Activated CD4-positive, alpha-beta T cell treated with anti-CD3 and anti-CD28 coated beads for 48 hours (primary cell): ENCODE measurements at regions not wholly inside any gene's neighbourhood (a gene's known extent, or its start where the extent isn't known, plus 50 kb on each side); places are given as distances from the start of the nearest gene placed in this dataset.
A peak's percentile ranks its signal among the peaks of the same experiment; 100 is the strongest.

Experiments
- DNase-seq: peaks from one replicate; pipeline ENCODE4 v3.0.0-alpha.2; 2020

- DNase-seq, result no peak
These were observed 348.7 kb upstream of the TBL1XR1 start for GRCh38 chr3:177545964-177546363.

GRCh38 chr3:177547711-177548350, 350.5 kb upstream of the TBL1XR1 start:
- DNase-seq, result no peak

GRCh38 chr3:177550667-177551066, 353.4 kb upstream of the TBL1XR1 start:
- DNase-seq, result no peak

GRCh38 chr3:177551431-177551836, 354.2 kb upstream of the TBL1XR1 start:
- peak; percentile 8 for DNase-seq

- no peak for DNase-seq
These were observed 354.8 kb upstream of the TBL1XR1 start for GRCh38 chr3:177552051-177552450.

DNA sequence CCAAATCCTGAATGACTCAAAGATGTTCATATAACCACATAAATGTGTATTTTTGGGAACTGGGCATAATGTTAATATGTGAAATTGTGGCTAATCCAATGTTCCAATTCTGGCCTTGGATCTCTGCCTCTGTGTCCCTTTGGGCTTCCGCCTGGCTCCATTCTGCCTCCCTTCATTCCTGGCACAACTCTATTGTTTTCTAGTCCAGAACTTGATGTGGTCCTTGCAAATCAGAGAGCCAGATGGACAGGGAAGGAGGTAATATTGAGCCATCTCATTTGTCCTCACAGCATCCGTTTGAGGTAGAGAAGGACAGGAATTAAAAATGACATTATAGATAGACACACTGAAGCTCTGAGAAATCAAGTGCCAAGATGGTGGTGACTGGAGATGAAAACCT, 355.7 kb upstream of the TBL1XR1 start:
- DNase-seq, result no peak

DNA sequence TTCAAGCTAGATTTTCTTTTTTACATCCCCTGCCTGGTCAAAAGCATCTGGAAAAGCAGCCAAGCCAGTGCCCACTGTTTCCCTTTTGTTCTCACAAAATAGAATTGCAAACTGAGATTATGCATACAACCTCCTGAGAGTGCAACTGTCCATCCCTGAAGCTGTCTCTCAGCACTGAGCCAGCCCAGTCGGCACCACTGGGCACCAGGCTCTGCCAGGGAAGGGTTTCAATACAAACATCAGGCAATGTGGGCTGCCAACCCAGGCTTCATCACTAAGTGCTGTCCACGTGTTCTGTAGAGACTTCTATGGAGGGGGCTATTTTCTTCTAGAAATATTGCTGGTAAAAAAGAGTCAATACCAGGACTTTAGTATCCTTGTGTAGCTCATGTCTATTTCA, 356.3 kb upstream of the TBL1XR1 start:
- no peak for DNase-seq

DNA sequence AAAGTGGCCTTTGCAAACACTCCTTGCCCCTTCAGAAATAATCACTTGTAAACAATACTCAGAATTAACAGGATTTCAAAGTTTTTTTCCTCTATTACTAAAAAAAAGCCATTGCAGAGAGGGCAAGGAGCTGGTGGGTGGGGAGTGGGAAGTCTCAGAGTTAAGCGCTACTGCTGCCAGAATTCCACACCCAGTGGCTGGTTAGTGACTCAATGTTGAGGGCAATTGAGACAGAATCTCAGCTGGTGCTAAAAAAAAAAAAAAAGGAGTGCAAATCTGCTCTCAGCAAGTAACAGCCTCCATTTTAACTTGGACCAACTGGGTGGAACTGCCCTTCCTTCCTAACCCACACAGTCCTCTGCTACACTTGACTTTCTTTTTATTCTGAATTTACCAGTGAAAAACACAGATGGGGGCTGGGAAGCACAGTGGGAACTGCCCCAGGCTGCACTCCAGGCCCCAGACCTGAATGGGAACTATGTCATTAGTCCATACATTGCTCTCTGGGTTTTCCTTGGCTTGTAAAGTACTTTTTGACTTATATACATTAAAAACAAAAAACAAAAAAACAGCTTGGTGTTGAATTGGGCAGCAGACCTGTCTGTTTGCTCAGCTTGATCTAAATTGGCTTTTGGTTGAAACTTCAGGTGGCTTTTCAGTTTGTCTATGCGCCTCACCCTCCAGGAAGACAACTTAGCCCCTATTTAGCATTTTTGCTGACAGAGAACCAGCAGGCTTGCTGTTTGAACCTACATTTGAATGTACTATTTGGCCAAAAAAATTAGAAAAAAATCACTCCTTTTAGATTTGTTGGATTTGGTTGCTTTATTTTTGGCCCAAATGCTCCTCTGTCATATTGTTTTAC, 357.8 kb upstream of the TBL1XR1 start:
- DNase-seq, result no peak

DNA sequence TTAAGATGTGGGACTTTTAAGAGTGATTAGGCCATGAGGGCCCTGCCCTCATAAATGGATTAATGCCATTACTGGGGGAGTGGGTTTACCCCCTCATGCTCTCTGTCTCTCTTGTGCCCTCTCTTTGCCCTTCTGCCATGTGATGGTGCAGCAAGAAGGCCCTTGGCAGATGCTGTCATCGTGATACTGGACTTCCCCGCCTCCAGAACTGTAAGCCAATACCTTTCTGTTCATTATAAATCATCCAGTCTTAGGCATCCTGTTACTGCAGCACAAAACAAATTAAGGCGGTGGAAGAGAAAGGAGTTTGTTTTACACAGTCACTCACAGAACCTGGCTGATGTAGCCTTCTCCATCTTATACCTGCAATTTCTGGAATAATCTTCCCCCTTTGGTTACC, 360.3 kb upstream of the TBL1XR1 start:
- DNase-seq, result no peak

- DNase-seq, result no peak
These were observed 364.1 kb upstream of the TBL1XR1 start for GRCh38 chr3:177561365-177561764.

- DNase-seq, result no peak
These were observed 364.6 kb upstream of the TBL1XR1 start for GRCh38 chr3:177561769-177562392.

- DNase-seq, result no peak
These were observed 366.0 kb upstream of the TBL1XR1 start for GRCh38 chr3:177563243-177563780.

GRCh38 chr3:177563792-177564191, 366.5 kb upstream of the TBL1XR1 start:
- no peak for DNase-seq

- DNase-seq, result no peak
These were observed 368.7 kb upstream of the TBL1XR1 start for GRCh38 chr3:177565981-177566380.

DNA sequence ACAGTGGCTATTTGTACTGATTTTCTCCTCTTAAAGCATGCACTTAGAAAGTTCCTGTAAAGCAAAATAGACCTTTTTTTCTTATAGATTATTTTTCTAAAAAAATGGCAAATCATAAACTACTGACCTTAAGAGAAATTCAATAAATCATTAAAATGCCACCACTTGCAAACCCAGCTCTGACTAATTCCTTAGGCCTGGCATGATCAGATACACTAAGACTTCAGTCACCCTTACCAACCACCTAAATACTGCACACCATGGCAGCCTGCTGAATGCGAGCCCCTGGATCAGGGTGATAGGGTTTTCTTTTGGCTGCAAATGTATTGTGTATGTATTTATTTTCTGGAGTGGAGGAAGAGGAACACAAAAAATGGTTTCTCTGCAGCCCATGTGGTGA, 370.6 kb upstream of the TBL1XR1 start:
- no peak for DNase-seq

DNA sequence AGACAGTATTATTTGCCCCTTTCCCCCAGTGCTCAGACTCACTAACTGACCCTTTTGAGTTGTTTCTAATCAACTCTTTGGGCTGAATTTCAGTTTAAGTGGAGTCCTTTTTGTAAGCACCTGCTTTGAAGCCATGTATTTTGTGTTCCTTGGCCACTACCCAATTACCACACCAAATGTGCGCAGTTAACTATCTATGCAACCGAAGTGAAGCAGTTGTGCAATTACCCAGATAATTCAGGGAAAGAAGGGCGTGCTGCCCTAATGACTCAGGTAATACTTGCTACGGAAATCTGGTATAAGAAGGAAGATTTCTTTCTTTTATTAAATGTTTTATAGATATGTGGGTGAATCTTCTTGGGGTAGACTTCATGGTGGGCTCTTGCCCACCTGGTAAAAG, 371.9 kb upstream of the TBL1XR1 start:
- no peak for DNase-seq

DNA sequence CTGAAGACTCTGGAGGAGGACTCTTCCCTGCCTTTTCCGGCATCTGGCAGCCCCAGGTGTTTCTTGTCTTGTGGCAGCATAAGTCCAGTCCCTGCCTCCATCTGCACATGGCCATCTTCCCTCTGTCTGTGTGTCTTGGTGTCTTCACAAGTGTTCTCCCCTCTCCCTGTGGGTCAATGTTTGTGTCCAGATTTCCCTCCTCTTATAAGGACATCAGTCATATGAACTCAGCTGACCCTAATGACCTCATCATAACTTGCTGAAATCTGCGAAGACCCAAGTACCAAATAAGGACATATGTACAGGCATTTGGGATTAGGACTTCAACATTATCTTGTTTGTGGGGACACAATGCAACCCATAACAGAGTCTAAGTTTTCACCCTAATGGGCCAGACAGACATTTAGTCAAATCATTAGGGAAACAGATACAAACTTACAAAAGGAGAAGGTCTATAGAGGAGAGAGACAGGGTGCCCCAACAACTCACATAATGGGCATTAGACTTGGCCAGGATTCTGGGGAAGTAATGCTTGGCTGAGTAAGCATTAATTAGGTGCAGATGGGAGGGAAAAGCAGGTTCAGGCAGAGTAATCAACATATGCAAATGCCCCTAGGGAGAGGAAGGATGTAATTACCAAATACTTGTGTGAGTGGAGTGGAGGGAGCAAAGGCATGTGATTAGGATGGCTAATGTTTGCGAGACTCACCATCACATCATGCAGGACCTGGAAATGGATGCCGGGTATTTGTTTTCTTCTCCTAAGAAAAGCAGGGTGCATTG, 372.8 kb upstream of the TBL1XR1 start:
- no peak for DNase-seq

DNA sequence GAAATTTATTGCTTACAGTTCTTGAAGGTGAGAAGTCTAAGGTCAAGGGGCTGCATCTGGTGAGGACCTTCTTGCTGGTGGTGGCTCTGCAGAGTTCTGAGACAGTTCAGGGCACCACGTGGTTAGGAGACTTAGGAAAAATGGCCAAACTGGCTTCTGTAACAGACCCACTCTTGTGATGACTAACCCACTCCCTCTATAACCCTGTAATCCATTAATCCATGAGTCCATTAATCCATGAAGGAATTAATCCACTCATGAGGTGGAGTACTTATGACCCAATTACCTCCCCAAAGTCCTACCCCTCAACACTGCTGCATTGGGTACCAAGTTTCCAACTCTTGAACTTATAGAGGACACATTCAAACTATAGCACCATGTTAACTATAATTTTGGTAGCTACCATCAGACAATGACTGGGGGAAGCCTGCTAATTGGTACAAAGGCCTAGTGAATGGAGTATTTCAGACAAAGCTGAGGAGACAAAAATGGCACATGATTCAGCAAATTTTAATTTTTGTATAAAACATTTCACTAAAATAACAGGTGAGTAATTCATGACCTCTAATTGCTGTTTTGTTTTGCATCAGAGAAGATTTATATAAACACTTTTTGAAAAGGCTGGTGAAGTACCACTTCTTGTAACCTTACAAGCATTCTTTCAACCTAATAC, 374.1 kb upstream of the TBL1XR1 start:
- DNase-seq, result no peak

GRCh38 chr3:177571944-177572315, 374.6 kb upstream of the TBL1XR1 start:
- DNase-seq, result no peak

- no peak for DNase-seq
These were observed 377.1 kb upstream of the TBL1XR1 start for GRCh38 chr3:177574222-177574856.

DNA sequence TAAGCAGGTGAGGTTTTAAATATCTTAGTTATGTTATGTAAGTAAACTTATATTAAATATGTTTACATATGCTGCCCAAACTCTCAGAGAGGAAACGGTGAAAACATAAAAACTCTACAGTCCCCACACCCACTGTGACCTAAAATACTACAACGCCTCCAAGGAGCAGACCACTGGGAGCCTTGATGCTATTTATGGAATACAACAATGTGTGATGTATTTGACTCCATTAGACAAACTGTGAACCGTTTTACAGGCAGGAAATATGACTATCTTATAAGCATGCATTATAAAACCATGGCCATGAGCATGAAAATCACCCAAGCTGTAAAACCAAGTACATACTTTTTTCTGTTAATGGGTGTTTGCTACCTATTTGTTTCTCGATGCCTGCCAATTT, 379.5 kb upstream of the TBL1XR1 start:
- DNase-seq, result no peak

GRCh38 chr3:177578488-177578887, 381.2 kb upstream of the TBL1XR1 start:
- DNase-seq, result no peak
